D341Med (cell line): ENCODE measurements at regions not wholly inside any gene's neighbourhood (a gene's known extent, or its start where the extent isn't known, plus 50 kb on each side); places are given as distances from the start of the nearest gene placed in this dataset.
"Not testable (repeated sequence)": the region's sequence is repeated elsewhere in the genome, so short reads cannot be mapped to it uniquely, and the experiment has no call there.

Experiments used
- DNase-seq: peaks from one replicate; pipeline ENCODE4 v3.0.0; 2012; ENCODE audit warnings: low spot score

DNA sequence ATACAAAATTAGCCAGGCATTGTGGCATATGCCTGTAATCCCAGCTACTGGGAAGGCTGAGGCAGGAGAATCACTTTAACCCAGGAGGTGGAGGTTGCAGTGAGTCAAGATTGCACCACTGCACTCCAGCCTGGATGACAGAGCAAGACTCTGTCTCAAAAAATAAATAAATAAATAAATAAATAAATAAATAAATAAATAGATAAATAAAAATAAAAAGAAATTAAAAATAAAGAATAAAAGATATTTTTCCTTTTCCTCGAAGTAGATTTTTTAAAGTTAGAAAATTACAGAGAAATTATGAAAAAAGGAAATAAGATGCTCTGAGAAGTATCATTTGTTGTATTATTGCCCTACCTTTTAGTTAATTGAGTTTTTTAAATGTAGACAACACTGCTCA is 1906.1 kb downstream of the MAT2B start:
- DNase-seq: not testable (repeated sequence)

DNA sequence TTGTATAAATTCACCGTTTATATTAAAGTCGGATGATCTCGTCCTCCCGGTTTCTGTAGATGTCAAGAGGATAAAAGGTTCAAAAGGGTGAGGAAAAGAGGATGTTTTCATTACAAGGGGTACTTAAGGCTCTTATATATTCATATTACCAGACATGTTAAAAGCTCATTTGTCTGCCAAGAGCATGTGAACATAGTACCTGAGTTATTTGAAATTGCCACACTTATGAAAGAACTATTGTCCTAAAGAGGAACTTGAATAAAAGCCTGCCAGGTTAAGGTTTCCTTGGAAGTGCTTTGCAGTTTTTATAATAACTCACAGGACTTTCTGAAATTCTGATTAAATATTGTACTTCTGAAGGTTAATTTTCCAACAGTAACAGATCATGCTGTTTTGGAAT is 1915.1 kb downstream of the MAT2B start:
- DNase-seq: no peak

DNA sequence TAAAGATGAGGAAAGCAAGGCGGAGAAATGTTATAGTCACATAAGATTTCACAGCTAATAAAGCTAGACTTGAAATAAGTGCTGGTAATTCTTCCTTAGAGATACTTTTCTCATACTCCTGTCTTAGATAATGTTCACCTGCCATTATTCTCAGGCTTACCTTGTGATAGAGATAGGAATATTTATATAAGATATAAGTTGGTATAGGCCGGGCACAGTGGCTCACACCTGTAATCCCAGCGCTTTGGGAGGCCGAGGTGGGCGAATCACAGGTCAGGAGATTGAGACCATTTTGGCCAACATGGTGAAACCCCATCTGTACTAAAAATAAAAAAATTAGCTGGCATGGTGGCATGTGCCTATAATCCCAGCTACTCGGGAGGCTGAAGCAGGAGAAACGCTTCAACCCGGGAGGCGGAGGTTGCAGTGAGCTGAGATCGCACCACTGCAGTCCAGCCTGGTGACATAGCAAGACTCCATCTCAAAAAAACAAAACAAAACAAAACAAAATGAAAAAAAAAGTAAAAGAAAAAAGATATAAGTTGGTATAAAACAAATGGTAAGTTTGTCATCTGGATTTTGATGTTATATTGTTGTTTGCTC is 1918.4 kb downstream of the MAT2B start:
- no peak for DNase-seq

DNA sequence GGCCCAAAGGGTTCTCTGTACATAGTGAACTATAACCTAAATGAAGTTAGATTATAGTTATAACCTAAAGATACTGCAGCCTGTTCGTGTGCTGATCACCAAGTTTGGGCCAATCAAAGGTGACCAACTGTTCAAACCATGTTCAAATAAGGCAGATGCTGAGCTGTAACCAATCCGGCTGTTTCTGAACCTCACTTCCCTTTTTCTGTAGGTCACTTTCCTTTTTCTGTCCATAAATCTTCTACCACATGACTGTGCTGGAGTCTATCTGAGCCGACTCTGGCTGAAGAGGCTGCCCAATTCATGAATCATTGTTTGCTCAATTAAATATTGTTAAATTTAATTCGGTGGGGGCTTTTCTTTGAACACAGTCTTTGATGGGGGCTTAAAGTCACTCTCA is 1920.2 kb downstream of the MAT2B start:
- DNase-seq: no peak

DNA sequence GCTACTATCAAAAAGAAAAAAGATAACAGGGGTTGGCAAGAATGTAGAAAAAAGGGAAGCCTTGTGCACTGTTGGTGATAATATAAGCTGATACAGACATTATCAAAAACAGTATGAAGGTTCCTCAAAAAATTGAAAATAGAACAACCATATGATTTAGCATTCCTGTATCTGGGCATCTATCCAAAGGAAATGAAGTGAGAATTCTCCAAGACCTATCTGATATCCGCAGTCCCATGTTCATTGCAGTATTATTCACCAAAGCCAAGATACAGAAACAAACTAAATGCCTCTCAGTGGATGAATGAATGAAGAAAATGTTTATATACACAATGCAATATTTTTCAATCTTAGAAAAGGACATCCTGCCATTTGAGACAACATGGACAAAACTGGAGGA is 1943.3 kb downstream of the MAT2B start:
- DNase-seq: no peak

DNA sequence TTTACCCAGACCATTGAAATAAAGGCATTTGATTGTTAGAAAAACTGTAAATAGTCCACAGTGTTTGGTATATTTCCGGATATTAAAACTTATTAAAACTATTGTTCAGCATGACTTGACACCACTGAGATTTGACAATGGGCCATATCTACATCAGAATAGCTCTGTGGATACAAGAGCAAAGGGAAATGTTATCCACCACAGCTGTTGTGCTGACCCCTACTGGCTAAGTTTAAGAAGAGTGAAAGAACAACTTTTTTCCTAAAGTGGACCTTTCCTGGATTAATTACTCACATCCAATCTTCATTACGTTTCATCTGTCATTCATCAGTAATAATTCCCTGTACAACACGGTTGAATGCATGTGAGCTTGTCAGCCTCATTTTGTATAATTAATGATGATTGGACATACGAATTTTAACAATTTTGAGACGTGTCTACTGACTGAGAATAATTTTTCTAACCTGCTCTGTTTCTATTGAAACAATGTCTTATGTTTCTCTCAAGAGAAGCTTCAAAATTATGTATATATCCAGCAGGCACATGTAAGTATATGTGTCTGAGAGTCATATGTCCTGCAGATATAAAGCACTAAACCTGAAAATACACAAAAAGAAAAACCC is 1952.6 kb downstream of the MAT2B start:
- DNase-seq: peak; percentile 30

DNA sequence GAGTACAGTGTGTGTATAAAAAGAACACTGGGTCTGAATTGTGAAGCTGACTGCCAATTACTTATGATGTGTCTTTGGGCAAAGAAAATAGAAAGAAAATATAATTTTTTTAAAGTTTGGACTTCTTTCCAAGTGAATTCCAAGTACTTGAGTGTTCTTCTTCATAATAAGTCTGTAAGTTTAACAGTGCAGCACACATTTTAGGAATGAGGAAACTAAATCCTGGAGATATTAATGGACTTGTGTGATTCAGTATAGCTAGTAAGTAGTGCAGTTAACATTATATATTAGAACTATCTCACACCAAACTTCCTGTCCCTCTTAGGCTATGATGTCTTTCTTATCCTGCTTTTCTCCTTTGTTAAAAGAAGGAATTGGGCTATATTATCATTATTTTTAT is 1953.8 kb downstream of the MAT2B start:
- DNase-seq: no peak

DNA sequence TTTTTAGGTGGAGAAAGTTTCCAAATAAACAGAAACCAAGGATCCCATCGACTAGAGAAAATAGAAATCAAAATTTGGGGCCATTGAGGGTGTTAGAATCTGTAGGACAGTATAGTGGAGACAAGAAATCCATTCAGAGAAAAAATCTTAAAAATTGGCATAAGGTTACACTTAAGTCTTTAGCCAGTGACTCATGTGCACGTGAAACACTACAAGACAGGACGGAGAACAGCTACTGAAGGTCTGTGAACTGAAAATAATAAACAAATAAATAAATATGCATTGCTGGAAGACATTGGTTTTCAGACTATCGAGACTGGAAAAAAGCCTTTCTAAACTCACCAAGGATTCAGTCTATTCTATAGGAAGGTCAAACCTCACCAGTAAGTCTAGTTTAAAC is 1955.5 kb downstream of the MAT2B start:
- no peak for DNase-seq

DNA sequence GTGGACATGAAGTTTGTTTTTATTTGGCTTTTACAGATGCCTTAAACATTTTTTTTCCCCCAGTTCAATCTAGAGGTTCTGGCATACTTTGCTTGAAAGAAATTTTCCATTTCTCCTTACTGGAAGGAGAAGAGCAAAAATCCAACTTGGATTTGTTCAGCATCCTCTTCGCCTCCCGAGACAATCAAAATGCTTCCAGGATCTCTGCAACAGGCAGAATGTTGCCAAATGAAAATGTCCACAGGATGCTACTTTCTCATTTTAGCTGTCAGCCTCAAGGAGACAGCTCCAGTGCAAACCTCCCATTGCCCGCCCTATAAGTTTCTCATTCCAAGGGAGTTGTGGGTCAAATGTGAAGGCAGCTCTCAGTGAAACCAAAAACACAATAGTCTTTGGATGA is 1972.1 kb downstream of the MAT2B start:
- DNase-seq: no peak

DNA sequence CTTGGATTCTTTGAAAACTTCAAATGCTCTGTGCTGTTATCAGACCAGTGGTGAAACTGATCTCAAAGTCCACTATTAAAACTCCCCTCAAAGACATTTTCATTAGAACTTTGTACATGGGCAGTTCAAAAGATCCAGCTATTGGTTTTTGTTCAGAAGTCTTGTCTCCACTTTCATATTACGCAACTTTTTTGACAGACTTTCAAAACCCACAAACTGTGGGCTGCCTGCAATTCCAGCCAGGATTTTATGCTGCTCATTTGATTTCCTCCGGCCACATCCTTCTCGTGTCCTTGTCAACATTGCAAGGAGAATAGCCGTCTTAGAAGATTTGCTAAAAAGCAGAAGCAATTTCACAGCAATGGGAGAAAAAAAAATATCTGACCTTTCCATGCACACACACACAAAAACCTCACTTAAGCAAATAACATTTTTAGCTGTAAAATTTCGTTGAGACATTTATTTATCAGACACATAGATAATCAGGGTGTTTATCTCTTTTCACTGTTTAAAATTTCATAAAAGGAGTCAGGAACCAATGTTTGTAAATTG is 1990.5 kb downstream of the MAT2B start:
- no peak for DNase-seq

DNA sequence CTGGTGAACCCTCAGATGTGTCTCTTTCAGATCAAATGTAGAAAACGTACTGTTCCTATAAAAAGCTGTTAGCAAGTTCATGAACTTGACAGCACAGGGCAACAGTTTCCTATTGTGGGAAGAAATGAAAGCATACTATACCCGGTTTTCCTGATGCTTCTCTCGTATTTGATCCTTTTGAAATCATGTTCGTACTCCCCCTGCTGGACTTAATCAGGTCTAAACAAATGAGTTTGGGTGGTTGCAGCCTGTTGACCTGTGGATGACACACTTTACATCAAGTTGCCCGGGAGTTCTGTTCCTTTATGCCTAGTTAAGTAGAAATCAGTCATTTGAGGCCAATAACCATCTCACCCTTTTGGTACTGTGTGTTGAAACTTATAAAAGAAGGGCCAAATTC is 1992.3 kb downstream of the MAT2B start:
- peak; percentile 30 for DNase-seq

DNA sequence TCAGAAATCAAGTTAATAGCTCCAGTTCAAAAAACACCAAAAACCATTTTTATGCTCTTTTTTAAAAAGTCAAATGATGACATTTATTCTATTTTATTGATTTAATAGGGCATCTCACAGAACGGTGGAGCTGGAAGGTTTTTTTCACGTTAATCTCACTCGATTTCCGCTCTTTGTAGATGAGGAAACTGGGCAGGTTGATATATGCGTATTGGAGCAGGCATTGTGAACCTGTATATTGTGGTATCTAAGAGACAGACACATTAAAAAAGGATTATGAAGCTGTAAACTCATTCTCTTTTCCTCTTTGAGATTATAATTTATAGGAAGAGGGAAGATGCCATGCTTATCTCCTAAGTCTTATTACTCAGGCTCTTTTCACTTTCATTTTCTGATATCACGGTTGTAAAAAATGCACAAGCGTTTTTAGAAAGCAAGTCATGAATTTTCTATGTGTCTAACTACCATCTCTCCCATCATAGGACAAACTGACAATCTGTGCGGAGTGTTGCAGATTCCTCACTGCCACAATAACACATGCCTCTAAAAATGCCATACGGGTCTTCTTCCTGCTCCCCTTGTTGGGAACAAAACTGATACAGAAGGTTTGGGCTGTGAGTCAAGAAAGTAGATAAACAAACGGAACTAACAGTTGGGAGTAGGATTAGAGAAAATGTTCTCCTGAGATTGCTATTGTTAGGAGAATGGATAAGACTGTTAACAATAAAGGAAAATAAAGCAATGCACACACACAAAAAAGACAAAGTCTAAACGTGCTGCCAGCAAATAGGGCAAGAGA is 1997.7 kb downstream of the MAT2B start:
- peak; percentile 13 for DNase-seq

DNA sequence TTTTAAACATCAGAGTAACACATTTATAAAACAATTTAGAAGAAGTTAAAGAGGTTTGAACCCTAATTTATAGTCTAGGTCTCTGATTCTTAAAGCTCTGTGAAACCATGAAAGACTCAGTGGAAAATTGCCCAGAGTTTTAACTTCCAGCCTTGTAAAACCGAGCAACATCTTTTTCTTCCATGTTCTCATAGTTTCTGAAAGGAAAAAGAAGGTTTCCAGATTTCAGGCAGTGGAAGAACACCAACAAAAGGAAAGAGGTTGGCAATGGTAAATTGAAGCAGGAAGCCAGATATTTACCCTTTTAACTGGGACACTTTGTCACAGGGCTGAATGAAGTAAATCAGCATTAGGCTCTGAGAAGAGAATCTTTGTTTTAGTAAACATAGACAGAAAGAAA is 1999.3 kb downstream of the MAT2B start:
- DNase-seq: no peak

DNA sequence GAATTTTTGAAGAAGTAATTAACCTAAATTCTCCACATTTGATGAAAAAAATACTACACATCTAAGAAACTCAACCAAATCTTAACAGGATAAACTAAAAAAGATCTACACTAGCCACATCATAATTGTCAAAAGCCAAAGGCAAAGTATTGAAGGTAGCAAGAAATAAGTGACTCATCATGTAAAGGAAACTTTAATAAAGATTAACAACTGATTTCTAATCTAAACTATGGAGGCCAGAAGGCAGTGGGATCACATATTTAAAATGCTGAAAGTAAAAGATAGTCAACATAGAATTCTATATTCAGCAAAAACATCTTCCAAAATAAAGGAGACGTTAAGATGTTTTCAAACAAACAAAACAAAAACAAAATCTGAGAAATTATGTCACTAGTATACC is 2002.9 kb downstream of the MAT2B start:
- no peak for DNase-seq

DNA sequence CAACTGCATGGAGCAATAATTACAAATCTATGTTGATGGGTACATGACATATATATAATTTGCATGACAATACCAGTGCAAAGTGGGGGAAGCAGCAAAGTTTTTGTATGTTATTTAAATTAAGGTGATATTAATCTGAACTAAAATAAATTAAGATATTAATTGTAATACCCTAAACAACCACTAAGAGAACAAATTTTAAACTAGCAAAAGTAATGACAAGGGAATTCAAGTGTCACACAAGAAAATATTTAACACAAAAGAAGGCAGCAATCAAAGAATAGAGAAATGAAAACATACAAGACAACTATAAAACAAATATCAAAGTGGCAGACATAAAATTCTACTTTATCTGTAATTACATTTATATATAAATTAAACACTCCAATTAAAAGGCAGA is 2003.4 kb downstream of the MAT2B start:
- DNase-seq: no peak

DNA sequence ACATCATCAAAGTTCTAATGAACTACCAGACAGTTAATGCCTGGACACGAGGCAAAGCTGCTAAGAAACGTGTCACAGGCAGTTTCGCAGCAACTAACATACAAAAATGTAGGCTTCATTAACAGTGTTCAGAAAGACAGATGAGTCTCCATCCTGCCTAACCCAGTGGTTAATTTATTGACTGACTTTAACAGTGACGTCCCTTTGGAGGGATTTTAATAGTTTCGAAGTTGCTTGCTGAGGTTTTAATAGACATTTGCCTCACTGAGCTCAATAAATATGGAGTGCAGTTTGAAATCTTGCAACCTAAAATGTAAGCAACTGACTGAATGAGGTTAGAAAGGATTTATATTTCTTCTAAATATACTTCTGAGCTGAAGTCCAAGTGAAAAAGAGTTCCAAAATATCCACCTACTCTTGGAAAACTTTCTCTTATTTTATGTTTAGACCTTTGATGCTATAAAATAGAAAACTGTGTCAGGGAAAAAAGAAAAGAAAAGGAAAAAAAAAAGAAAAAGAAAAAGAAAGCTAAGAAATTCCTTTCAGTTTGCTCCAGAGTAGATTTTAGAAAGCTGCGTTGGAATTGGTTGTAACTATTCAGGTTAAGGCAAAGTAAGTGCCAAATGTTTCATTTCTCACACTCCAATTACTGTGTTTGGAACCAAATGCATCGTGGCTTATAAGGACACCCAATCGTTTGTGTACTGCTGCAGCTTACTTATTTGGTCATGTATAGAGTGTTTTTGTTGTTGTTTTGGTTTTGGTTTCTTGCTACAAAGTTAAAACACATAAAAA is 2016.6 kb downstream of the MAT2B start:
- no peak for DNase-seq

DNA sequence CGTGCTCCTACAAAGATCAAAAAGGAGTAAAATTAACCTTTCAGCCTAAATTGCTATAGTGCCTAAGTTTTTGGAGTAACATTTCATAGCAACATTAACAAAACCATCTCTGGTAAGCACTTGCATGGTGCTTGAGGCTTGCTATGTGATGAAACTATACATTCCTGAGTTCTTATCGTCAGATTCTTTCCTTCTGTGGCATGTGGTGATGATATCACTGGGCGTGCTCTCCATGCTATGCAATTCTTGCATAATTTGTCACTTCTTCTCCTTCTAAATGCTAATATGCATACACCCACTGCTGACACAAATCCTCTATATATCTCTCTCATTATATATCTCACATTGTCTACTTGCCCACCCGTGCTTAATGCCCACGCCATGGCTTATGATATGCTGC is 2019.9 kb downstream of the MAT2B start:
- no peak for DNase-seq

DNA sequence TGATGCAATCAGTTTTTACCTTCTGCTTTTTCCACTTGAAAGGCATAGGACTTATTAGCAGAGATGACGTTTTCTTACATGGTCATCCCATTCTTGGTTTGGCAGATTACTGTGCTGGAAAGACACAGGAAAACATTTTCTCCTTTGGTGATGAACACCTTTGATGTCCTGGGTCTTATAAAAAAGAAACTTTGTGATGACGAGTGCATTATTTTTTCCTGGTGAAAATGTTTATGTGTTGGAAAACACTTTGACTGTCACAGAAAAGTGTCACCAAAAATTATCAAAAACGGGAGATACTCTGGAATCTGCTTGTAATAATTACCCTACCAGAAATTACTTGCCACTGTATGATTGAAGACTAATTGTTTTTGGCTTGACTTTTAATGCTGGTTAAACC is 2020.9 kb downstream of the MAT2B start:
- no peak for DNase-seq

DNA sequence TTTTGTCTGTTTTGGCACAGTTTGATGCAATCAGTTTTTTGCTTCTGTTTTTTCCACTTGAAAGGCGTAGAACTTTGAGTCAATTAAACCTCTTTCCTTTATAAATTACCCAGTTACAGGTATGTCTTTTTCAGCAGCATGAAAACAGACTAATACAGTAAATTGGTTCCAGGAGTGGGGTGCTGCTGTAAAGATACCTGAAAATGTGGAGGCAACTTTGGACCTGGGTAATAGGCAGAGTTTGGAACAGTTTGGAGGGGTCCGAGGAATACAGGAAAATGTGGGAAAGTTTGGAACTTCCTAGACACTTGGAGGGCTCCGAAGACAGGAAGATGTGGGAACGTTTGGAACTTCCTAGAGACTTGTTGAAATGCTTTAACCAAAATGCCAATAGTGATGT is 2022.2 kb downstream of the MAT2B start:
- no peak for DNase-seq

DNA sequence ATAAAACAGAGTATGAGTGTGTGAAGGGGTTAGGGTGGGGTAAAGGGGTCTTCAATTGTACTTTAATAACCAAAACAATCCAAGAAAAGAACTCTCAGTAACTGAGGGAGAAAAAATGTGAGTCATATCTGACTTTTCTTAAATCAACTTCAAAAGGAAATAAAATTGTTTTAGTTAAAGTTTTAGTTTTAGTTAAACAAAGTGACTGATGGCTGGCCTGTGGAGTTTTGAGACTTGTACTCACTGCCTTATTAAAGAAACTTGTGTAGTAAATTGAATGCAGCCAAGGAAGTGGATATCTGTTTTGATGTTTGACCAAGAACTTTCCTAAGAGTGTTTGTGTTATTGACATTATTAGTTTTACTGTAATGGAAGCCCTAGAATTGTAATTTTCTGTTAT is 2032.6 kb downstream of the MAT2B start:
- DNase-seq: no peak

DNA sequence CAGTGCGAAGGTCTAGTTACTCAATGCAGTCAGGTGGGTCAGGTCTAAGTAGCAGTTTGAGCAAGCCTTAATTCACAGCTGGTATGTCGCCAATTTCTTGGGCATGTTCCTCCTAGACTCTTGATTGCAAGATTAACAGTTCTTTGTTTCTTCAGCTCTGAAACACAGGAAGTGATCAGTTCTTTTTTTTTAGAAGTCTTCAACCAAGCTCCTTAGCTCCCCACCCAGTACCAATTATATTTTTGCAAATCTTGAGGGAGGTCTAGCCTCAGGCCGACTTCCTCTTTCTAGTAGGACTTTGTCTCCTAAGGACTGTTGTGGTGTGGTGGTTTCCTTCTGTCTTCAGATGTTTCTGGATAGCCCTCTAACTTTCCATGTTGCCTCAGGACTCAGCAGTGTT is 2054.2 kb downstream of the MAT2B start:
- DNase-seq: no peak

DNA sequence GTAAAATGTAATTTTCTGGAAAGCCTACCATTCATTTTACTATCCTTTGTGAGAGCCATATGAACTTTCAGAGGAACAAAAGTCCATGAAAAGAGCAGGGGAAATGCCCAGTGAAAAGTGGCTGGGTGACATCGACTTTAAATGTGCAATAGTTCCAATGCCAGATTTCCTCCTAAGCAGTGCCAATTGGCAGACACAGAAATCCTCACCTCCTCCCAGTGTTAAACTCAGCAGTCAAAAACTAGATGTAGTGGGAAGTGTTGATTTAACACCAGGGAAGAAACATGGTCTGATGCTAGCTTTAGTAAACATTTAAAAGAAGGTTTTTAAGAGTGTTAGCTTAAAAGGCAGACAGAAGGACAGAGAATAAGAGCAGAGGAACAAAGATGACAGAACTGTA is 2055.2 kb downstream of the MAT2B start:
- DNase-seq: no peak
